Skeletal muscle cell (primary cell): ENCODE measurements at regions not wholly inside any gene's neighbourhood (a gene's known extent, or its start where the extent isn't known, plus 50 kb on each side); places are given as distances from the start of the nearest gene placed in this dataset.

Experiments used
- DNase-seq: peaks from one replicate; pipeline ENCODE4 v3.0.0-alpha.2; 2010; ENCODE audit warnings: low read depth
- H3K4me3 ChIP-seq: 2 replicates; pipeline ENCODE4 v1.5.1; 2011; ENCODE audit warnings: low read depth, mild to moderate bottlenecking, control low read depth, low read length, moderate library complexity

GRCh38 chr22:49108636-49109315, 718.9 kb downstream of the BRD1 start:
- H3K4me3 ChIP-seq: no peak overlapping the region
- DNase-seq: no peak

GRCh38 chr22:49107961-49108530, 719.6 kb downstream of the BRD1 start:
- DNase-seq: no peak

GRCh38 chr22:49107561-49107960, 720.1 kb downstream of the BRD1 start:
- no peak overlapping the region for H3K4me3 ChIP-seq
- DNase-seq: no peak

More at GRCh38 chr22:49107961-49108530, 719.6 kb downstream of the BRD1 start:
- no peak overlapping the region for H3K4me3 ChIP-seq

- H3K4me3 ChIP-seq: no peak overlapping the region
- no peak for DNase-seq
Observed at GRCh38 chr22:49106842-49107152, 720.9 kb downstream of the BRD1 start.

GRCh38 chr22:49106096-49106841, 721.4 kb downstream of the BRD1 start:
- no peak for DNase-seq
- H3K4me3 ChIP-seq: no peak overlapping the region

GRCh38 chr22:49104434-49104833, 723.2 kb downstream of the BRD1 start:
- no peak overlapping the region for H3K4me3 ChIP-seq
- no peak for DNase-seq

GRCh38 chr22:49103314-49104059, 724.2 kb downstream of the BRD1 start:
- DNase-seq: no peak
- H3K4me3 ChIP-seq: no peak overlapping the region

- no peak for DNase-seq
- H3K4me3 ChIP-seq: no peak overlapping the region
Observed at GRCh38 chr22:49102367-49102766, 725.3 kb downstream of the BRD1 start.

- no peak for DNase-seq
- H3K4me3 ChIP-seq: no peak overlapping the region
Observed at GRCh38 chr22:49101873-49102272, 725.8 kb downstream of the BRD1 start.

- DNase-seq: no peak
- H3K4me3 ChIP-seq: no peak overlapping the region
Observed at GRCh38 chr22:49101225-49101624, 726.4 kb downstream of the BRD1 start.

GRCh38 chr22:49100773-49101172, 726.9 kb downstream of the BRD1 start:
- no peak for DNase-seq
- H3K4me3 ChIP-seq: no peak overlapping the region

GRCh38 chr22:49100316-49100715, 727.4 kb downstream of the BRD1 start:
- no peak for DNase-seq
- H3K4me3 ChIP-seq: no peak overlapping the region

- DNase-seq: no peak
- no peak overlapping the region for H3K4me3 ChIP-seq
Observed at GRCh38 chr22:49099496-49100124, 728.1 kb downstream of the BRD1 start.

- no peak overlapping the region for H3K4me3 ChIP-seq
- no peak for DNase-seq
Observed at GRCh38 chr22:49099089-49099488, 728.6 kb downstream of the BRD1 start.

GRCh38 chr22:49097966-49098365, 729.7 kb downstream of the BRD1 start:
- H3K4me3 ChIP-seq: no peak overlapping the region
- DNase-seq: no peak

- DNase-seq: no peak
- no peak overlapping the region for H3K4me3 ChIP-seq
Observed at GRCh38 chr22:49097171-49097925, 730.3 kb downstream of the BRD1 start.

GRCh38 chr22:49096476-49096875, 731.2 kb downstream of the BRD1 start:
- H3K4me3 ChIP-seq: no peak overlapping the region
- no peak for DNase-seq

- no peak overlapping the region for H3K4me3 ChIP-seq
- DNase-seq: no peak
Observed at GRCh38 chr22:49095366-49095765, 732.3 kb downstream of the BRD1 start.

- no peak for DNase-seq
- H3K4me3 ChIP-seq: no peak overlapping the region
Observed at GRCh38 chr22:49094858-49095257, 732.8 kb downstream of the BRD1 start.
